ENCODE measurements at regions not wholly inside any gene's neighbourhood (a gene's known extent, or its start where the extent isn't known, plus 50 kb on each side); places are given as distances from the start of the nearest gene placed in this dataset.

GRCh38 chr4:160142579-160142978 is 1039.7 kb downstream of the RAPGEF2 start:
- no peak overlapping the region for H2AFZ ChIP-seq (ENCODE audit: control insufficient read depth, low read depth, low read length)
- no peaks in the 10 kb centered on the region for H4K20me1 ChIP-seq (ENCODE audit: control insufficient read depth, insufficient read depth)
- ChIA-PET RAD21 (ENCODE audit: unreplicated experiment) (no interaction called here), SMC1A (ENCODE audit: uncharacterized antibody, unreplicated experiment) (interaction anchor here (0.6 to 1.2 kb wide), 3 partner anchors 14 to 1225 kb away, joined by 3 to 4 read pairs (median 3); no protein-coding TSS in a partner anchor), CTCF (no interaction called here), POLR2A (no interaction called here)
- no peak overlapping the region for H3K9ac ChIP-seq (ENCODE audit: control insufficient read depth, insufficient read depth, low read length)
- WGBS (ENCODE audit: insufficient coverage, insufficient replicate concordance, low lambda C conversion rate, missing lambda C conversion rate), result 0% methylated on average over 2 of the region's 2 CpGs
- no peaks in the 10 kb centered on the region for H3K4me1 ChIP-seq (ENCODE audit: control insufficient read depth, insufficient read depth, low read length)
- no peaks in the 10 kb centered on the region for H3K79me2 ChIP-seq (ENCODE audit: control insufficient read depth, insufficient read depth, low read length)
- no peak overlapping the region for H3K4me2 ChIP-seq (ENCODE audit: control insufficient read depth, insufficient read depth)
- H3K36me3 ChIP-seq (ENCODE audit: control insufficient read depth in 2 of 2, insufficient read depth in 2 of 2, low read length in 1 of 2), result no peaks in the 10 kb centered on the region
- H3K9me3 ChIP-seq (replicated peaks; ENCODE audit: control insufficient read depth, insufficient read depth, low read length), result no peaks in the 10 kb centered on the region; the same call in 2 of the 3 replicates
- in situ Hi-C loops (cut with MboI), result no loop called here
- H3K27me3 ChIP-seq (replicated peaks in 1 of 2; ENCODE audit: control insufficient read depth in 2 of 2, insufficient read depth in 2 of 2, low read length in 1 of 2), result no peaks in the 10 kb centered on the region
- no peak for FAIRE-seq
- BruUV-seq (replicated peaks), result no TSS peak
- peak; percentile 75 for DNase-seq (ENCODE audit: low read depth, low spot score)
- peak; percentile 100 for ATAC-seq
- H3K4me3 ChIP-seq, result no peak overlapping the region
- no peak overlapping the region for H3K27ac ChIP-seq (ENCODE audit: control insufficient read depth, insufficient read depth)
- intact Hi-C loops (cut with micrococcal nuclease; ENCODE audit: unreplicated experiment), result loop anchor here (5.0 kb wide), 1 partner anchor 160 kb away; no protein-coding TSS in a partner anchor
- TF ChIP-seq SKIL (IDR thresholded peaks at IDR 0.05; ENCODE audit: low read depth, poor library complexity, severe bottlenecking) (peak; percentile 74), SUPT20H (IDR thresholded peaks at IDR 0.05; ENCODE audit: borderline replicate concordance, control insufficient read depth, low read depth, low read length) (no peak), NFIC (IDR thresholded peaks at IDR 0.05; ENCODE audit: low read depth, low read length) (peak; percentile 58; the same call in 1 of the 2 replicates), MLLT1 (IDR thresholded peaks at IDR 0.05) (peak; percentile 85), EP300 (IDR thresholded peaks at IDR 0.05; ENCODE audit: borderline replicate concordance in 1 of 2, control insufficient read depth in 1 of 2, low read depth in 2 of 2, low read length in 2 of 2) (peak in 1 of 2 experiments; percentile 74; a peak in 1 of 4 replicates), TARDBP (IDR thresholded peaks at IDR 0.05; ENCODE audit: borderline replicate concordance) (no peak), RBBP5 (conservative IDR thresholded peaks at IDR 0.05) (no peak), CBX3 (IDR thresholded peaks at IDR 0.05; ENCODE audit: borderline replicate concordance, low read depth) (no peak), NBN (IDR thresholded peaks at IDR 0.05) (peak; percentile 68; the same call in 1 of the 2 replicates), GABPA (IDR thresholded peaks at IDR 0.05; ENCODE audit: low read depth) (no peak), ZNF592 (IDR thresholded peaks at IDR 0.05) (no peak), ZNF24 (IDR thresholded peaks at IDR 0.05) (no peak), SIX5 (IDR thresholded peaks at IDR 0.05; ENCODE audit: low read depth, low read length, severe bottlenecking) (no peak), SPI1 (IDR thresholded peaks at IDR 0.05; ENCODE audit: borderline replicate concordance, insufficient read depth, low read depth, low read length) (peak; percentile 83), NR2F1 (conservative IDR thresholded peaks at IDR 0.05) (peak; percentile 84), JUNB (IDR thresholded peaks at IDR 0.05) (peak; percentile 41; the same call in 1 of the 2 replicates), IKZF2 (IDR thresholded peaks at IDR 0.05) (peak; percentile 66 to 73; a peak in 2 of 4 replicates), PAX5 (IDR thresholded peaks at IDR 0.05; ENCODE audit: borderline replicate concordance, low read depth, low read length) (peak; percentile 41; the same call in 1 of the 2 replicates)
